D721Med (cell line): ENCODE measurements at regions not wholly inside any gene's neighbourhood (a gene's known extent, or its start where the extent isn't known, plus 50 kb on each side); places are given as distances from the start of the nearest gene placed in this dataset.
A peak's percentile ranks its signal among the peaks of the same experiment; 100 is the strongest.

Experiments
- DNase-seq: peaks from one replicate; pipeline ENCODE4 v3.0.0; 2011; ENCODE audit warnings: low spot score; ENCODE audit not compliant: insufficient read length
- FAIRE-seq: peaks from 2 replicates; lab custom pipeline; 2011; peaks lifted over from hg19 to GRCh38; lab: Jason Lieb, UNC
- CTCF ChIP-seq: IDR thresholded peaks from 2 replicates; pipeline ENCODE4 v1.5.1; 2012; ENCODE audit warnings: mild to moderate bottlenecking, control low read depth; ENCODE audit not compliant: insufficient read depth; ENCODE audit errors: missing control alignments

- no peak for TF ChIP-seq CTCF
- FAIRE-seq: peak; percentile 74
Measured at GRCh38 chr18:32884543-32884942, 111.7 kb upstream of the KLHL14 start.

GRCh38 chr18:32881009-32881408 lies 108.2 kb upstream of the KLHL14 start:
- FAIRE-seq (no peak), DNase-seq (no peak)
- TF ChIP-seq CTCF: no peak

More at GRCh38 chr18:32884543-32884942, 111.7 kb upstream of the KLHL14 start:
- no peak for DNase-seq

GRCh38 chr18:32879497-32879896 lies 106.7 kb upstream of the KLHL14 start:
- FAIRE-seq (peak; percentile 11), DNase-seq (no peak)
- no peak for TF ChIP-seq CTCF

GRCh38 chr18:32878436-32878835 lies 105.6 kb upstream of the KLHL14 start:
- DNase-seq (no peak), FAIRE-seq (no peak)
- TF ChIP-seq CTCF: no peak

GRCh38 chr18:32877371-32877770 lies 104.5 kb upstream of the KLHL14 start:
- DNase-seq: no peak
- no peak for TF ChIP-seq CTCF

GRCh38 chr18:32875625-32876024 lies 102.8 kb upstream of the KLHL14 start:
- no peak for TF ChIP-seq CTCF
- DNase-seq (no peak), FAIRE-seq (no peak)

More at GRCh38 chr18:32877371-32877770, 104.5 kb upstream of the KLHL14 start:
- FAIRE-seq: peak; percentile 60

- no peak for DNase-seq
- no peak for FAIRE-seq
- TF ChIP-seq CTCF: no peak
Measured at GRCh38 chr18:32871786-32872185, 99.0 kb upstream of the KLHL14 start.
